SW 1271 (cell line): ENCODE measurements at regions not wholly inside any gene's neighbourhood (a gene's known extent, or its start where the extent isn't known, plus 50 kb on each side); places are given as distances from the start of the nearest gene placed in this dataset.
"Not testable (repeated sequence)": the region's sequence is repeated elsewhere in the genome, so short reads cannot be mapped to it uniquely, and the experiment has no call there.

Experiments
- DNase-seq, 2 experiments: peaks; one replicate each; lab custom pipeline; 2025; lab: John Stamatoyannopoulos, UW

DNA sequence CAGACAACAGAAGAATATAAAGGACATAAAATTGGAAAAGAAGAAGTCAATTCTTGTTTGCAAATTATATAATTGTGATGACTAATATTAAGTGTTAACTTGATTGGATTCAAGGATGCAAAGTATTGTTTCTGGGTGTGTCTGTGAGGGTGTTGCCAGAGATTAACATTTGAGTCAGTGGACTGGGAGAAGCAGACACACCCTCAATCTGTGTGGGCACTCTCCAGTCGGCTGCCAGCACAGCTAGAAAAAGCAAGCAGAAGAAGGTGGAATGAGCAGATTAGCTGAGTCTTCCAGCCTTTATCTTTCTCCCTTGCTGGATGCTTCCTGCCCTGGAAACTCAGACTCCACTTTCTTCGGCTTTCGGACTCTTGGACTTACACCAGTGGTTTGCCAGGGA, 51.7 kb downstream of the UBE2NL start:
- no peak for DNase-seq

DNA sequence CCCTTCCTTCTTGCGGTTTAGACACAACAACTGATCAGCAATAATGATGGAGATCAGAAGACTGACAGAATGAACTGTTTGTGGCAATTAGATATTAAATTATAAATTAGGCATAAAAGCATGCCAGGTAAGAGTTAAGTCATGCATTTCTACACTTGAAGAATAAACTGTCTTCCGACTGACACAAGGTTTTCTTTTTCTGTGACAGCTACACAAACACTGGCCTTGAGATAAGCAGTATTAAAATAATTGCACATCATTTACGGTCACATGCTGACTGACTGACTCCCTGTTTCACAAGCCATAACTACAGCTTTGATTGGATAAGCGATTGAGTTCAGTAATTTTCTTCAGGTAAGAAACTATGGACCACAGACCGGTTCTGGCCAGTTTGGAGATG, 56.2 kb downstream of the UBE2NL start:
- no peak for DNase-seq

DNA sequence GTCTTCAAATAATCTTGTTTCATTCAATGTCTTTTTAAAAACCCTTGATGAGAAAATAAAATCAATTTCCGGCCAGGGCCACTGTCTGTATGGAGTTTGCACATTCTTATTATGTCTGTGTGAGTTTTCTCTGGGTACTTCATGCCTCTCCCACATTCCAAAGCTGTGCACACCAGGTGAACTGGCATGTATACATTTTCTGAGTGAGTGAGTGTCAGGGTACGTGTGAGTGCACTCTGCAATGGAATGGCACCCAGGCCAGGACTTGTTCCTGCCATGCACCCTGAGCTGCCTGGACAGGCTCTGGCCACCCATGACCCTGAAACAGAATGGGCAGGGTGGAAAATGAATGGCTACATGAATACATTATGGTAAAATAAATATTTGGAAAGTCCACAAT, 61.3 kb downstream of the UBE2NL start:
- DNase-seq = no peak

DNA sequence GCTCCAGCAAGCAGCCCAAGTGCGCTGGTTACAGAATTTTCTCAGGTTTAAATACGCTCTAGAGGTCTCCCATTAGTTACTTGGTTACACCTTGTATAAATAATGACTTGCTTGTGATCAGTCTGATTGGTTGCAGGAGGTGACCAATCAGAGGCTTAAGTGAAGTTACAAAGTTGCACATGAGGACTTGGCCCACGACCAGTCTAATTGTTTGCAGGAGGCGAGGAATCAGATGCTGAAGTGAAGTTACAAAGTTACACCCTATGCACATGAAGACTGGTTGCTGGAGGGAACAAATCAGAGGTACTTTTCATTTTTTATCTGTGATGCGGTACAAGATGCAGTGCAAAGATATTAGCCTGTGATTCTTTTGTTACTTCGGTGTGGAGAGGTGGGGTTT, 80.7 kb downstream of the UBE2NL start:
- no peak for DNase-seq

DNA sequence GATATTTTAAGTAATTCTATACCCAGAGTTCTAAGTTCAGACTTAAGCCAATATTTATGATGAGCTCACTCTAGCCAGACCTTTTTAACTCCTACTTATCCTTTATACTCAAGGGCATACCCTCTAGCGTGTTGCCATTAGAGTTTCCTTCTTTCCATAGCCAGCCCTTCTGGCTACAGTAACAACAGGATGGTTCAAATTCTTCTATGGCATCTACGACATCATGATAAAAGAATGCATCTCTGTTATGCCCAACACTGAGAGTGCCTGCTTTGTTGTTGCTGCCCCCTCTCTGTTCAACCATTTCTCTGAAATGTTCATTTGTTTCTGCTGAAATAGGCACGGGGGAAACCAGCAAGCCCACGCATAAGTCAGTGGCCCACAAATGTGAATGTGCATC, 104.5 kb downstream of the UBE2NL start:
- peak in 1 of 2 experiments; percentile 19 for DNase-seq

DNA sequence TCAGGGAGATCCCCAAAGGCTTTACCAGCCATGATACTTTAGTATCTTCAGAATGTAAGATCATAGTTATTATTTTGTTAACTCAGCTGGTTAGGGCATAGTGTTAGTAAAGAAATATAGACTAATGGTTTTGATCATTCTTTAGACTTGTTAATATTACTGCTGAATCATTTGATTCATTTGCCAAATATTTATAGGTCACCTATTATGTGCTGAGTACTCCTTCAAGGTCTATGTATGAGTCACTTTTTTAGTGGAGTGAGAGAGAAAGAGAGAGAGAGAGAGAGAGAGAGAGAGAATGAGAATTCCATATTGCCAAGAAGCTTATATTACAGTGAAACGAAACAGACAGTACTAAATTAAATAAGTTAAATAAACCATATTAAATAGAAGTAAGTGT, 110.3 kb downstream of the UBE2NL start:
- no peak for DNase-seq

DNA sequence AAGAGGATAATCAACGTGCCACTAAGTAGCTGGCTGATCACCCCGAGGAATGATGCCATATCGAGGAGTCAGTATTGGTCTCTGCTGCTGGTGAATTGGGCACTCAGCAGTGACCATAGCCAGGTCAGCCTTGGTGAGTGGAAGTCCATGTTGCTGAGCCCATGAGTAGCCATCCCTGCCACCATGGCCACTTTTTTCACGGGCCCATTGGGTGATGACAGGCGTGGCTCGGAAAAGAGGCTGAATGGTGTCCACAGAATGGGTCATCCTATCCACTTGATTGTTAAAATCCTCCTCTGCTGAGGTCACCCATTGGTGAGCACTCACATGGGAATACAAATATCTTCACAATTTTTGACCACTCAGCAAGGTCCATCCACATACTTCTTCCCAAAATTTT, 114.4 kb downstream of the UBE2NL start:
- no peak for DNase-seq

DNA sequence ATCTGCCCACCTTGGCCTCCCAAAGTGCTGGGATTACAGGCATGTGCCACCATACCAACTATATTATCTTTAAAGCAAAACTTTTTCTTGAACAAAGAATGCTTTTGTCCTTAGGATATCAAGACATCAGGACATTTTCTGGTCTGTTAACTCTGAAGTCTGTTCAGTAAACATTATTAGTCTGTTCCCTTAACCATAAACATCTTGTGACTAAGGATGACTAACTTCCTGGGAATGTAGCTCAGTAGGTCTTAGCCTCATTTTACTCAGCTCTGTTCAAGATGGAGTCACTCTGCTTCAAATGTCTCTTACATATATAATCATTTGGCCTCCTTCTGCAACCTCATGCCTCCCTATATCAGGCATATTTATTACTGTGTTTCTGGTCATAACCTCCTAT, 122.9 kb downstream of the UBE2NL start:
- DNase-seq = peak; percentile 0 to 47

DNA sequence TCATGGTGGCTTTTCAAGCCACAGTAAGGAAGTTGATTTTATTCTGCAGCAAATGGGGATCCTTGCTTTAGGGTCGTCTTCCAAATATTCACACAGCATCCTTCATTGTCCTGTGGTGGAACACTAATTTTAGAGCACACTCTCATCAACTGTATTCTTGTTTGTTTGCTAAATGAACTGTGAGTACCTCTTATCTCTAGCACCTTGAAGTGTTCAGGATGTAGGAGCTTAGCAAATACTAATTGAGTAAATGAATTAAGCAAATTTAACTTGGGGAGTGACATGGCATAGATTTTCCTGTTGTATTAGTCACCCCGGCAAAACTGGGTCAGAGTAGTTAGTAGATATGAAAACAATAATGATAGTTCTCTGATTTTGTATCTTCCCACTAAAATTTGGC, 156.9 kb downstream of the UBE2NL start:
- DNase-seq = no peak

DNA sequence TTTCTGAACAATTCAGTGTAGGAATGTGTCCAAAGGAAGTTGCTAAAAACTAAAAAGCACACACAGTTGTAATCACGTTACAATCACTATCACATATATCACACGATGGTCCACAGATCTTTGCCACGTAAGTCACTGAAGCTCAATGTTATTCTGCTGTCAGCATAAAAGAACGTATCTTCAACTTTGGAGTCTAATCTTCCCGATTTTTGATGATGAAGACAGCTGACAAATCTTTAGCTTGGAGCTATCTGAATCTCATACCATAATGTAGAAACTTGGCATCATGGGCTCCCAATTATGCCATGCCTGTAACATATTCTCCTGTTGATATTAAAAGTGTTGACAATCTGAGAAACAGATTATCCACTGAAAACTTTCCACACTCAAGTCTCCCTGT, 158.4 kb downstream of the UBE2NL start:
- DNase-seq = no peak

DNA sequence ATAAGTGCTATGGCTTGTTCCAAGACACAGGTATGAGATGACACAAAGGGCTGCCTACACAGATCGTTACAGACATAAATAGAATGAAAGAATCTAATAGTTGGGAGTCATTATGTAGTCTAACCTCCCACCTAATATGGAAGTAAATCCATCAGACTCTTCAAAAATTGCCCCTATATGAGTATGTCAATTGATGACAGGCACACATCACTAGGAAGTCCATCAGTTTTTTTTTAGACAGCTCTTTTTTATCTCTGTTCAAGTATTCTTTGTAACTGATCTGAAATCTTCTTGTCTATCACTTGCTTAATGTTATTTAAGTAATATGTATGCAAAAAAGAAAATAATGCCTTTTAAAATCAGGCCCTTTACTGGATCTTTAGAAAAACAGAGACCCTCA, 191.6 kb downstream of the UBE2NL start:
- no peak for DNase-seq

DNA sequence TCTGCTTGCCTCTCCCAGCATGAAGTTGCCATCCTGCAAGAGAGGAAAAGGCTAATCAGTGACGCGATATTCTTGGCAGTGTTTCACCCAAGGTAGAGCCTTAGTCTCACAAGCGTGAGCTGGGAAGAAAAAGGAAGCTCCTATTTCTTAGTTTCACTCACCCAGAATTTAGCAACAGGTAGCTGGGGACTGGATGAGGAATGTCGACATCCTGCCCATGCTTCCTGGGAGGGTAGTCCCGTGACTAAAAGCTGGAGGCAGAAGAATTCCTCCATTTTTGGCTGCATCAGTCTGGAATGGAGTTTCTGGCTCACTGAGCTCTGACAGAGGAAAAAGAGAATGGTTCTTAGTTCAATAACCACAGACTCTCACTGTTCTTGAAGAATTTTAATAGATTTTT, 198.4 kb downstream of the UBE2NL start:
- DNase-seq = not testable (repeated sequence)

DNA sequence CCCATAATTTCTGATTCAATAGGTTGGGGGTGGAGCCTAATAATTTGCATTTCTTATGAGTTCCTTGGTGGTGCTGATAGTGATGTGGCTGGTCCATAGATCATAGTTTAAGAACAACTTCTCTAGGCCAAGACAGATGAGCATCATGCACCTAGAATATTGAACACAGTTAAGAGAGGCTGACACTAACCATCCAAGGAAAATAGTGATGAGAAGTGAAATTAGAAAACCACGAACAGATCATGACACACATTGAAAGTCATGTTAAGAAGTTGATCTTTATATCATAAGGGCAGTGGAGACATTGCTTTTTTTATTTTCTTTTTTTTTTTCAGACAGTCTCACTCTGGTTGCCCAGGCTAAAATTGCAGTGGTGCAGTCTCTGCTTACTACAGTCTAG, 205.8 kb downstream of the UBE2NL start:
- DNase-seq = not testable (repeated sequence)

DNA sequence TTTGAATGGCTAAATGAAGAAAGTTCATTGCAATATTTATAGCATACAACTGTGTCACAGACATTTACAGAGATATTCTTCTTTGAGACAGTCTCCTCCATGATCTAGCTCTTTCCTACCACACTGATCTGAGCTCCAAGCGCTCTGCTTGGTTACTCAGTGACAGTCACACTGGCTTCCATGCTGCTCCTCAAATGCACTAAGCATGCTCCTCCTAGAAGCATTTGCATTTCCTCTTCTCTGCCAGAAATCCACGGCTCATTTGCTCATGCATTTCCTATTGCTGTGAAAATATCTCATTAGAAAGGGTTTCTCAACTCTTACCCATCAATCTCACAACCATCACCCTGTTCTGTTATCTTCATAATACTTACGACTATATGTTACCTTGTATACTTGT, 208.2 kb downstream of the UBE2NL start:
- DNase-seq = not testable (repeated sequence)

DNA sequence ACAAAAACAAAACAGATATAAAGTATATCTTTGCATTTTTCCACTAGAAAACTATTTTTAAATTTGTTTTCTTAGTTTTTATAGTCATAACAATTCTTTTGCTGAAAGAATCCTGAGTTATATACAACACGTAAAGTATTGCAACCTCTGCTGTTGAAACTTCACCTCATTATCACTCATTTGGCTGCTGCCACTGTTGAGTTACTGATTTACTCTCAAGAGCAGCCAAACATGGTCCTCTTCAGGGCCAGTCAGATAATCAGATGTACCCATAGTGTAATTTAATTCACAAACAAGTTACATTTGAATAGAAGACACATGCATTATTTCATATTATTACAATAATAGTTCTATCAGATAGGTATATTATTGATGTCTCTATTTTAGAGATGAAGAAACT, 235.6 kb downstream of the UBE2NL start:
- DNase-seq = not testable (repeated sequence)

DNA sequence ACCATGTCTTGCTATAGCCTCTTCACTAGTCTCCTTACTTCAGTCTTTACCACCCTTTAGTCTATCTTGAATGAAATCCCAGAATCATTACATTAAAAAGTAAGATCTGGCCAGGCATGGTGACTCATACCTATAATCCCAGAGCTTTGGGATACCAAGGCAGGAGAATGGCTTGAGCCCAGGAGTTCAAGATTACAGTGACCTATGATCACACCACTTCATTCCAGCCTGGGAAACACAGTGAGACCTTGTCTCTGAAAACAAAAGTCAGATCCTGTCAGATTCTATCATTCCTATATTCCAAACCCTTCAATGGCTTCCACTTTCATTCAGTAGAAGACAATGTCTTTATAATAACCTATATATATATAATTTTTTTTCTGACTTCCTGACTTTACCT, 237.7 kb downstream of the UBE2NL start:
- DNase-seq = not testable (repeated sequence)

DNA sequence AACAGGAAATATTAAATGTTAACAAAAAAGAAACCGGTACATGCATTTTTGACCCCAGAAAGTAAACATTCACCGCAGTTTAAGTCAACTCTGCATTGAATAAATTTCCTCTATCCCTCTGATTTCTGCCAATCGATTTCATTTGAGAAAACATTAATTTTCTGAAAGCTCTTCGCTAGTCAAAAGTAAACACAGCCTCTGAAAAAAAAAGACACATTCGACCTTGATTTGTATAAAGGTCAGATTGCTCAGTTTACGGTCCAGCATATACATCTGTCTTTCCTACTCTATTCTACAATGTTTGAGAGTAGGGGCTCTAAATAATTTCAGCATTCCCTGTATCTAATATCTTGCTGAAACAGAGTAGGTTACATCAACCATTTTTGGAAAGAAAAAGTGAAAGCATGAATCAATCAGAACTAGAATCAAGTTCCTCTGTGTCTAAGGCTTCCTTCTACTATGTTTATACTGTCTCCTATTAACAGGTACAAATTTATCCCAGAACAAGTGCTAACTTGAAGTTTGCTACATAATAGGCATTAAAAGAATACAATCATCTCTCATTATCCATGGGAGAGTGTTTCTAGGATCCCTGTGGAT, 243.8 kb downstream of the UBE2NL start:
- not testable (repeated sequence) for DNase-seq

DNA sequence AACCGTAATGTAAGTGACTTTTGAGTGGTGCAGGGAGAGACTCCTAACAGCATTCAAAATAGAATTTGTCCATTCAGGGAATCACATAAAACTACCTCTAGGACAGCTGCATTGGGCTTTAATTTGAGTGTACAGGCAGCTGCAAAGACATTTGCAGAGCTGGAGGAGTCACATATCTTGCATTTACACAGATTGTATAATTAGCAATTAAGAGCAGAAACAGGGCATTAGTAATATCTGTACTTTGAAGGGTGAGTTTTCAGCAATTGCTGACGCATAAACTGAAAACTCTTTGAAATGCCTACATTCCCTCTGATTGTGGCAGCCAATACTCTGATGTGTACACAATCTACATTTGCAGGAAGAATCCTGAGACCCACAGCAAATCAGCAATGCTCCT, 245.6 kb downstream of the UBE2NL start:
- not testable (repeated sequence) for DNase-seq

DNA sequence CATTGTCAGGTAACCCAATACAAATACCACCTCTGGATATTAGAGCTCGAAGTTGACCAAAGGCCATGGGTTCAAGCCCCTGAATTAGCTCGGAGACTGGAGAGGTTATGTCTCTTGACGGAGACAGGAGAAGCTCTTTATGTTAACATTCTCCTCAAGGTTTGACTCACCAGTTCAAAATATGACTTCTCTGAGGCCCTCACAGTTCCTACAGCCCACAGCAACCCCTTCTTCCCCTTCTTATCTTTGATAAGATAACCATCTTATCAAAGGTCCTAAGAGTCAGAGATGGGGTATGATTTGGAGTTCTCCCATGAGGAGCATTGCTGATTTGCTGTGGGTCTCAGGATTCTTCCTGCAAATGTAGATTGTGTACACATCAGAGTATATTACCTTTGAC, 246.6 kb downstream of the UBE2NL start:
- DNase-seq = not testable (repeated sequence)

DNA sequence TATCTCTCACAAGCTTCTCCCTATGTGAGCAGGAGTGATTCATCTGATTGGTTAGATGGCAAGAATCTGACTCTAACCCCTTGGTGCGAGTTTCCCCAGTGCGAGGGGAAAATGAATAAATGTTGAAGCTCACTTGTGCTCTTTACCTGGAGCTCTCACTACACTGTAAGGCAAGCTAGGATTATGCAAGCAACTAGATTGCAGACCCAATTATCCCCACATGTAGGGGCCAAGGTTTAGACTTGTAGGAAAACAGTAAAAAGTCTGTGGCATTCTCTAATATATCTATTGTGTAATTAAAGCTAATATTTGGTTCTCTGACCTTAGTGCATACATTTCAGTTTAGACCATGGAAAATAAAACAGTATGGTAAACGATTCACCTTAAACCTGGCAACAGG, 247.2 kb downstream of the UBE2NL start:
- DNase-seq = not testable (repeated sequence)

DNA sequence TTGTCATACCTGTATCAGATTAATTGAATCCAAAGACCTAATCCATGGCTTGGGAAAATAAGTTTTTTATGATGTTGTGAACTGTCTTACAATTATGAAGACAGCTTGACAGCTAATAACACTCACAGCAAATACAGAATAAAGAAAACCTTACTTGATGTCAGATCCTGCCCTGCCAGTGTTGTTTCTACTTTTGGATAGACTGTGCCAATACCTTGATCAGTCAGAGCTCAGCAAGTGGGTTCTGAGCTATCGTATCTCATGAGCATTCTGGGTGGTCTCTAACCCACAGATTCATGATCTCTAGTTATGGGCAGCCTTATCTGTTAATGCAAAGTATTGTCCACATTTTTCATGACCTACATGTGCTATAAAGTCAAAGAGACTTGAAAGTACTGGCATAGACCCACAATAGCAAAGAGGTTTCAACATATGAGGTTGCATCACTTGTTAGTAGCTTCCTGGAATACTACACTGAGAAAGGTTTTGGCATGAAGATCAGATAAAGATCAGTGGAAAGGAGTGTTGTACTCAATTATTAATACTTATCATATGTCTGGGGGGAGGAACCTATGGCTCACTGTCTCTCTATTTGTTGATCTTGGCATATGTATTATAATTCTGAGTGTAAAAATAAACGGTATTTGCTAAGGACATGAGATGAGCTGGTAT, 250.7 kb downstream of the UBE2NL start:
- not testable (repeated sequence) for DNase-seq

DNA sequence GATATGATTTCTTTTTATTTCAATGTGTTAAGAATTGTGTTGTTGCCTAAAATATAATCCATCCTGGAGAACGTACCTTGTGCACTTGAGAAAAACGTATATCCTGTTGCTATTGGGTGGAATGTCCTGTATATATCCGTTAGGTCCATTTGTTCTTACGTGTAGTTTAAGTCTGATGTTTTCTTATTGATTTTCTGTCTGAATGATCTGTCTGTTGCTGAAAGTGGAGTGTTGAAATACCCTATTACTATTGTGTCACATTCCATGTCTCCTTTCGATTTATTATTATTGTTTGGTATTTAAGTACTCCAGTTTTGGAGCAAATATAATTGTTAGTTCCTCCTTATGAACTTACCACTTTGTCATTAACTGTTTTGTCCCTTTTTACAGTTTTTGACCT, 270.6 kb downstream of the UBE2NL start:
- DNase-seq = not testable (repeated sequence)

DNA sequence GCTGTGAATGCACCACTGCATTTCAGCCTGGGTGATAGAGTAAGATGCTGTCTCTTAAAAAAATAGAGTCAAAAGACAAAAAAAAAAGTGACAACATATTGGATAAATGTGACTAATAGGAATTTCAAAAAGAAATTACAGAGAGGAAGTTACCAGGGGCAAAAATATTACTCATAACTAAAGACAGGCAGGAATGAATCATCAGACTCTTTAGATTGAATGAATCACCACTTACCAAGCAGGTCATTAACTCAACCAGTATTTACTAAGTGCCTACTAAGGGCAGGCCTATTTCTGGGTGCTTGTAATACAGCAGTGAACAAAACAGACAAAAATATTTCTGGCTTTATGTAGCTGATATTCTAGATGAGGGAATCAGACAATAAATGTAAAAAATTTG, 301.3 kb downstream of the UBE2NL start:
- not testable (repeated sequence) for DNase-seq

DNA sequence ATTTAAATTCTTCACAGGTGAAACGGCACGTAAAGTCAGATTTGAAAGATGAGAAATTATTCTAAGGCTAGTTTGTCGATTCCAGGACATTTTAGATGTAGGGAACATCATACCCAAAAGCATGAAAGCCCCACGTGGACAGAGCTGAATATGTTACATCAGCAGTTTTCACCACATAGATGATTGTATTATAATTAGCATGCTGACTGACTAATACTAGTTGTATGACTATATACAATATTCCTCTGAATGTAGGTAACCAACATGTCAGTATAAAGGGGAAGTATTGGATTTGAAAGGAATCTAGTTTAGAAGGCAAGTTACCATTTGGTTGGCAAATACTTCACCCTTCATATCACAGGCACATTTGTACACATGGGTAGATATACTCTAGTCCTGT, 304.6 kb downstream of the UBE2NL start:
- DNase-seq = not testable (repeated sequence)
